IMR-90 (cell line): ENCODE measurements at regions not wholly inside any gene's neighbourhood (a gene's known extent, or its start where the extent isn't known, plus 50 kb on each side); places are given as distances from the start of the nearest gene placed in this dataset.

Experiments used
- ATAC-seq: fragments of 200-7000 bp; cut with Tn5 transposase; 2 replicates; pipeline ENCODE4 v1.9.1; 2020; ENCODE audit warnings: low read depth, mild to moderate bottlenecking, moderate library complexity
- BruUV-seq: library from RNA; stranded (reverse); fragments of 400-500 nt; replicated peaks from 2 replicates; lab custom pipeline; 2021; lab: Mats Ljungman, UMichigan
- CTCF ChIA-PET: fragments of 300-600 bp; formaldehyde crosslinking; extraction: SDS; loops from one replicate; lab custom pipeline; 2021; ENCODE audit warnings: antibody characterized with exemption; lab: Yijun Ruan, JAX
- POLR2A ChIA-PET: fragments of 300-600 bp; sonication (Branson Sonifier 250); formaldehyde crosslinking; loops from one replicate; lab custom pipeline; 2022; ENCODE audit warnings: antibody characterized with exemption; ENCODE audit not compliant: unreplicated experiment; lab: Charles Lee
- DNase-seq: peaks from one replicate; pipeline ENCODE4 v3.0.0; 2013
- H2AFZ ChIP-seq: replicated peaks from 2 replicates; pipeline ENCODE3; 2013; ENCODE audit warnings: low read length, mild to moderate bottlenecking; ENCODE audit not compliant: poor library complexity
- H2AK5ac ChIP-seq: 2 replicates; pipeline ENCODE4 v1.6.1; 2013; ENCODE audit warnings: low read depth, low read length, inconsistent platforms
- H2AK9ac ChIP-seq: replicated peaks from 2 replicates; pipeline ENCODE3; 2013; ENCODE audit warnings: mild to moderate bottlenecking, low read depth, low read length, moderate library complexity; ENCODE audit not compliant: poor library complexity
- H2BK120ac ChIP-seq: 2 replicates; pipeline ENCODE4 v1.6.1; 2013; ENCODE audit warnings: low read depth, low read length, inconsistent platforms
- H2BK15ac ChIP-seq: 3 replicates; pipeline ENCODE4 v1.6.1; 2013; ENCODE audit warnings: low read depth, low read length, inconsistent platforms
- H2BK20ac ChIP-seq: 2 replicates; pipeline ENCODE4 v1.6.1; 2013; ENCODE audit warnings: low read depth, mild to moderate bottlenecking, inconsistent platforms, low read length, moderate library complexity
- H2BK5ac ChIP-seq: 2 replicates; pipeline ENCODE4 v1.6.1; 2013; ENCODE audit warnings: mild to moderate bottlenecking, low read depth, low read length, inconsistent platforms; ENCODE audit not compliant: poor library complexity, severe bottlenecking
- H3K14ac ChIP-seq: replicated peaks from 2 replicates; pipeline ENCODE4 v1.6.1; 2013; ENCODE audit warnings: low read depth, low read length, inconsistent platforms
- H3K18ac ChIP-seq: 2 replicates; pipeline ENCODE4 v1.6.1; 2013; ENCODE audit warnings: low read depth, low read length, control low read depth
- H3K23ac ChIP-seq: 2 replicates; pipeline ENCODE4 v1.6.1; 2013; ENCODE audit warnings: low read depth, low read length, inconsistent platforms
- H3K27ac ChIP-seq: 2 replicates; pipeline ENCODE4 v1.5.1; 2013; ENCODE audit warnings: mild to moderate bottlenecking, control low read depth, low read length; ENCODE audit not compliant: insufficient read depth
- H3K27me3 ChIP-seq: 2 replicates; pipeline ENCODE4 v1.6.1; 2013; ENCODE audit warnings: low read length; ENCODE audit not compliant: control insufficient read depth, insufficient read depth
- H3K36me3 ChIP-seq: 2 replicates; pipeline ENCODE4 v1.6.1; 2013; ENCODE audit warnings: low read length, mixed read lengths; ENCODE audit not compliant: control insufficient read depth, insufficient read depth
- H3K4ac ChIP-seq: 2 replicates; pipeline ENCODE4 v1.6.1; 2013; ENCODE audit warnings: low read depth, low read length, inconsistent platforms
- H3K4me1 ChIP-seq: 2 replicates; pipeline ENCODE4 v1.6.1; 2013; ENCODE audit warnings: low read length, mixed read lengths; ENCODE audit not compliant: control insufficient read depth, insufficient read depth
- H3K4me2 ChIP-seq: 2 replicates; pipeline ENCODE4 v1.6.1; 2013; ENCODE audit warnings: low read depth, mild to moderate bottlenecking, control low read depth, low read length, moderate library complexity
- H3K4me3 ChIP-seq: 2 replicates; pipeline ENCODE4 v1.5.1; 2013; ENCODE audit warnings: low read depth, mild to moderate bottlenecking, control low read depth, low read length, moderate library complexity; ENCODE audit not compliant: insufficient read depth
- H3K56ac ChIP-seq: 2 replicates; pipeline ENCODE4 v1.6.1; 2013; ENCODE audit warnings: low read length, inconsistent platforms; ENCODE audit not compliant: insufficient read depth; ENCODE audit errors: extremely low read depth
- H3K79me1 ChIP-seq, 2 experiments: 2 replicates each; pipeline ENCODE4 v1.6.1; 2013; ENCODE audit warnings: low read length in 2 of 2, inconsistent platforms in 1 of 2, low read depth in 1 of 2
- H3K9ac ChIP-seq: 2 replicates; pipeline ENCODE4 v1.6.1; 2013; ENCODE audit warnings: low read depth, low read length, control low read depth
- H3K9me1 ChIP-seq: 2 replicates; pipeline ENCODE4 v1.6.1; 2013; ENCODE audit warnings: low read length, inconsistent platforms; ENCODE audit not compliant: insufficient read depth
- H3K9me3 ChIP-seq: 2 replicates; pipeline ENCODE4 v1.6.1; 2013; ENCODE audit warnings: low read length; ENCODE audit not compliant: control insufficient read depth, insufficient read depth
- H4K20me1 ChIP-seq: 2 replicates; pipeline ENCODE4 v1.6.1; 2013; ENCODE audit warnings: low read length, inconsistent platforms; ENCODE audit not compliant: insufficient read depth
- H4K5ac ChIP-seq: 2 replicates; pipeline ENCODE4 v1.6.1; 2013; ENCODE audit warnings: mild to moderate bottlenecking, low read depth, low read length, control low read depth
- H4K8ac ChIP-seq, 2 experiments: 2 replicates each; pipeline ENCODE4 v1.6.1; 2013; ENCODE audit warnings: low read depth in 2 of 2, low read length in 2 of 2, control low read depth in 1 of 2, inconsistent platforms in 1 of 2
- H4K91ac ChIP-seq: 2 replicates; pipeline ENCODE4 v1.6.1; 2013; ENCODE audit warnings: low read depth, low read length, inconsistent platforms; ENCODE audit not compliant: insufficient read depth
- CEBPB ChIP-seq: IDR thresholded peaks from 2 replicates; pipeline ENCODE4 v1.6.1; 2012; ENCODE audit warnings: low read depth, low read length, improper control_type of control experiment
- ELK1 ChIP-seq: fragments of 150-350 bp; IDR thresholded peaks from 2 replicates; pipeline ENCODE4 v1.6.1; 2016; ENCODE audit warnings: low read depth, mild to moderate bottlenecking, low read length, moderate library complexity, borderline replicate concordance
- MAZ ChIP-seq: IDR thresholded peaks from 2 replicates; pipeline ENCODE4 v1.6.1; 2012; ENCODE audit warnings: low read depth, mild to moderate bottlenecking, low read length, improper control_type of control experiment, moderate library complexity, borderline replicate concordance
- MXI1 ChIP-seq: IDR thresholded peaks from 2 replicates; pipeline ENCODE4 v1.6.1; 2012; ENCODE audit warnings: low read depth, mild to moderate bottlenecking, low read length, moderate library complexity, borderline replicate concordance
- RCOR1 ChIP-seq: IDR thresholded peaks from 2 replicates; pipeline ENCODE4 v1.6.1; 2012; ENCODE audit warnings: mild to moderate bottlenecking, low read length, improper control_type of control experiment; ENCODE audit not compliant: insufficient replicate concordance
- RFX5 ChIP-seq: IDR thresholded peaks from 2 replicates; pipeline ENCODE4 v1.8.0; 2012; ENCODE audit warnings: low read depth, mild to moderate bottlenecking, low read length, moderate library complexity
- SMC3 ChIP-seq: fragments of 150-350 bp; IDR thresholded peaks from 2 replicates; pipeline ENCODE4 v1.6.1; 2016; ENCODE audit warnings: low read depth, mild to moderate bottlenecking, antibody characterized with exemption, low read length, moderate library complexity
- USF2 ChIP-seq: fragments of 150-350 bp; IDR thresholded peaks from 2 replicates; pipeline ENCODE4 v1.6.1; 2017; ENCODE audit warnings: mild to moderate bottlenecking, antibody characterized with exemption, low read length, low read depth
- WGBS, 2 experiments: methylation state at CpG; one replicate each; pipeline versions ENCODE4 v1.1.5 to v1.1.7; 2013; ENCODE audit warnings: missing lambda C conversion rate in 2 of 2; ENCODE audit not compliant: insufficient read length in 1 of 2; ENCODE audit errors: extremely low coverage in 2 of 2; 5-methylcytosine and 5-hydroxymethylcytosine counted together
- dilution Hi-C: fragments of 300-500 bp; cut with HindIII; formaldehyde crosslinking; loops from one replicate; pipeline ENCODE4 v1.14.3; 2018; ENCODE audit warnings: low sequenced_read_pairs; ENCODE audit not compliant: unreplicated experiment
- in situ Hi-C: fragments of 300-500 bp; cut with MboI; formaldehyde crosslinking; loops from 3 replicates; pipeline ENCODE4 v1.14.3; 2019; ENCODE audit warnings: low sequenced_read_pairs, inconsistent platforms, mixed read lengths
- intact Hi-C: fragments of 100-400 bp; cut with micrococcal nuclease; formaldehyde crosslinking; loops from 2 replicates; pipeline ENCODE4 v1.10.0; 2022

GRCh38 chr16:86398201-86398600, 112.1 kb upstream of the FOXF1 start:
- Histone ChIP-seq H3K27me3 (no peaks in the 10 kb centered on the region), H3K4me3 (no peak overlapping the region), H3K18ac (peak overlapping the region; percentile 97), H3K27ac (peak overlapping the region; percentile 93), H3K23ac (peak overlapping the region; percentile 57), H2AK5ac (peak overlapping the region; percentile 99), H2BK5ac (peak overlapping the region; percentile 97), H3K79me1 (peaks cover 9 to 37% of the 10 kb centered on the region in 2 experiments; a peak in 2 of 4 replicates), H2AK9ac (peak overlapping the region; percentile 75), H4K8ac (peak overlapping the region; percentile 42 to 90), H3K36me3 (no peaks in the 10 kb centered on the region), H3K4ac (peak overlapping the region; percentile 97), H2BK20ac (peak overlapping the region; percentile 99), H2AFZ (peak overlapping the region; percentile 59), H2BK120ac (peak overlapping the region; percentile 96), H4K5ac (peak overlapping the region; percentile 76), H4K91ac (peak overlapping the region; percentile 90), H2BK15ac (peak overlapping the region; percentile 98), H3K14ac (peak overlapping the region; percentile 95), H3K9me3 (no peaks in the 10 kb centered on the region), H3K4me1 (peaks cover 23% of the 10 kb centered on the region), H4K20me1 (no peaks in the 10 kb centered on the region), H3K9ac (0 out of 2 replicates have a peak overlapping the region, but pooled peaks have one; percentile 1), H3K9me1 (peaks cover 30% of the 10 kb centered on the region), H3K56ac (peak overlapping the region; percentile 76), H3K4me2 (peak overlapping the region; percentile 7; the same call in 1 of the 2 replicates)
- DNase-seq, result peak; percentile 37
- no TSS peak for BruUV-seq
- in situ Hi-C loops, result loop anchor here (5.0 to 10.0 kb wide), 3 partner anchors 59 to 323 kb away; no protein-coding TSS in a partner anchor
- 60% methylated on average over 4 of the region's 6 CpGs; no CpG with 5 or more reads in 1 of the 2 experiments for WGBS, 2 experiments
- no peak for ATAC-seq
- CTCF ChIA-PET, result no interaction called here
- POLR2A ChIA-PET, result interaction anchor here (0.5 kb wide), 1 partner anchor 231 kb away, joined by 5 read pairs; no protein-coding TSS in a partner anchor
- dilution Hi-C loops, result no loop called here
- intact Hi-C loops, result loop anchor here (5.0 kb wide), 2 partner anchors 109 to 141 kb away; no protein-coding TSS in a partner anchor
- TF ChIP-seq MXI1 (no peak), SMC3 (no peak), MAZ (no peak), USF2 (no peak), ELK1 (no peak), RFX5 (no peak), RCOR1 (no peak), CEBPB (no peak)
